IPS-15b (cell line): ENCODE measurements at regions not wholly inside any gene's neighbourhood (a gene's known extent, or its start where the extent isn't known, plus 50 kb on each side); places are given as distances from the start of the nearest gene placed in this dataset.

Experiments used
- H3K27me3 ChIP-seq: one replicate; pipeline ENCODE4 v1.6.1; 2013; ENCODE audit warnings: low read length; ENCODE audit not compliant: control insufficient read depth, insufficient read depth
- H3K36me3 ChIP-seq: one replicate; pipeline ENCODE4 v1.6.1; 2013; ENCODE audit warnings: low read length; ENCODE audit not compliant: control insufficient read depth, insufficient read depth
- H3K4me1 ChIP-seq: one replicate; pipeline ENCODE4 v1.6.1; 2013; ENCODE audit warnings: mild to moderate bottlenecking, low read length; ENCODE audit not compliant: control insufficient read depth, insufficient read depth
- H3K4me3 ChIP-seq: one replicate; pipeline ENCODE4 v1.5.1; 2013; ENCODE audit warnings: low read depth, low read length
- H3K9ac ChIP-seq: one replicate; pipeline ENCODE4 v1.6.1; 2013; ENCODE audit warnings: low read depth, mild to moderate bottlenecking, low read length
- H3K9me3 ChIP-seq: one replicate; pipeline ENCODE4 v1.6.1; 2013; ENCODE audit warnings: mild to moderate bottlenecking, low read length; ENCODE audit not compliant: control insufficient read depth, insufficient read depth

DNA sequence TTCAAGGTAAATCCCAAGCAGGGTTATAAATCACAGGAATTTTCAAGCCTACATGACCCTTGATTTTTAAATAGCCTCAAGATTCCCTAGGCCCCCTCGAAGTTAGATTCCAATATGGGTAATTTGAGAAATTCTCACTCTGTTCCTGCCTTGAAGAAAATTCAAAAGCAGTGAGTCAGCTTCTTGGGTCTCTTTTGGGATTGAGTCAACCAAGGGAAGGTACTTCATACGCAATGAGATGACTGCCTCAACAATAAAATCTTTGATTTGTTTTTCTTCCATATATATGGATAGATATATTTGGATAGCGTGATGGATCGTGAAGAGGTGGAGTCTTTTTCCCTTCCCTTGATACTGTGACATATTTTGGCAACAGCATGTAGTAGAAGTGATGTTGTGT lies 180.4 kb upstream of the ATP2B1 start:
- H3K4me3 ChIP-seq: no peak overlapping the region
- H3K4me1 ChIP-seq: peaks cover 6% of the 10 kb centered on the region
- no peaks in the 10 kb centered on the region for H3K9me3 ChIP-seq
- no peaks in the 10 kb centered on the region for H3K27me3 ChIP-seq
- no peak overlapping the region for H3K9ac ChIP-seq
- H3K36me3 ChIP-seq: no peaks in the 10 kb centered on the region

DNA sequence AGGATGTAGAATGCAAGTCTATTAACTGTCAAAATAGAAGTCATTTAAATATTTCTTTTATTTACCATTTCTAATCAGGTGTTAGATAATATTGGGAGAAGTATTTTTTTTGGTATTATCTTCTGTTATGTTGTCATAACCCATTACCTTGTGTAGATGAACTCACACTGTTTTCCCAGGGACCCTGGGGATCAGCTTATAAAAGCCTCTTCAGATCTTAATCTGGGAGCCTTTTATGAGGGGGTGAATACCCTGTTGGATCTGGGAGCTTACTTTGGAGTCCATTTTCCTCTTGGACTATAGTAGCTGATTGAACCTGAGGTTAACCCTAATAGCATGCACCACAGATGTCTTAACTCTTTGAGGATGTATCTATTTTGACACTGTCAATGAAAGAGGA lies 176.3 kb upstream of the ATP2B1 start:
- no peaks in the 10 kb centered on the region for H3K36me3 ChIP-seq
- H3K9ac ChIP-seq: no peak overlapping the region
- H3K27me3 ChIP-seq: no peaks in the 10 kb centered on the region
- H3K9me3 ChIP-seq: no peaks in the 10 kb centered on the region
- peaks cover 13% of the 10 kb centered on the region for H3K4me1 ChIP-seq
- no peak overlapping the region for H3K4me3 ChIP-seq

DNA sequence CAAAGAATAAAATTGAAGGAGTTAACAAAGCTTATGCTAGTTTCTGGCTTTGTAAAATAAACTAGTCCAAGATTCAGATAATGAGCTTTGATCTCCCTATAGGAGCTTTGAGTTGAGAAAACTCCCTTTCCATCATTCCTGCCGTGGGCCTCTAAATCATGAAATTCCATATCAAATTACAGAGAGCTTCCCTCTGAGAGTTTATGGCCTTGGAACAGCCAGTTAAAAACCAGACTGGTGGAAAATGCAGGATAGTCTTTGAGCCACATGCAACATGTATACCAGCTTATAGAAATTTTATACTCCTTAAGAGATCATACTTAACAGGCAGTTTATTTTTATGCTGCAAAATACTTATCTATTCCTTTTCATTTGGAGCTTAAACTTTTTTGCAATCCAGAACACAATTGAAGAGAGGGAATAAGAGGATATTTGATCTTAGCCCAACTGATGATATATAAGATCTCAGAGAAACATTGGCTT lies 175.8 kb upstream of the ATP2B1 start:
- Histone ChIP-seq H3K4me1 (peaks cover 13% of the 10 kb centered on the region), H3K36me3 (no peaks in the 10 kb centered on the region), H3K9ac (no peak overlapping the region), H3K9me3 (no peaks in the 10 kb centered on the region), H3K4me3 (no peak overlapping the region), H3K27me3 (no peaks in the 10 kb centered on the region)

DNA sequence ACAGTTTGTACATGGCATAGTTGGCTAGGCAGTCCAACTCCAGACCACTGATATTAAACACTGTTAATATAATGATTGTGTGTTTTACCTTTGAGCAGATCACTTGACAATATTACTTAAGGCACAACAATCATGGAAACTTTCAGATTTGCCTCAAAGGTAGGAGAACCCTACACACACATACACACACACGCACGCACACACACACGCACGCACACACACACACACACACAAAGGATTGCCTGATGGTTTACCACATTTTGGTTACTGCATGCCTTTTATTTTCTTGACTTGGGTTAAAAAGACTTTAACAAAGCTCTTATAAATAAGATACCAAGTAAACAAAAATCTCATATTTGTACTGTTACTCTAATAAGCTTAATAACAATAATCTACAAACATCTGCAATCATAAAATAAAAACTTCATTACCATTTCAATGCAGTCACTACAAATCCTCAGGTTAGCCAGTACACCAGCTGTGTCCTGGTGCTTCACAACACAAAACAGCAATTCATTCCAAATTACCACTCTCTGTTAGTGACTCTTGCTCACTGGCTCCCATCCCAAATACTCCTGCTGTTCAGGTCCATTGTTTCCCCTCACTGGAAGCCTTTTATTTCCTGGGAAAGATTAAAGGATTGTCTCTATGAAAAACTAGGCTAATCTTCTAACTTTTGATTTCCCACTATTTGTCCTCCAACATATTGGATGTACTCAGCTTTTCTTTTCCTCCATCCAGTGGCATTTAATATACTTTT lies 175.2 kb upstream of the ATP2B1 start:
- Histone ChIP-seq H3K4me3 (no peak overlapping the region), H3K4me1 (peaks cover 13% of the 10 kb centered on the region), H3K36me3 (no peaks in the 10 kb centered on the region), H3K9me3 (no peaks in the 10 kb centered on the region), H3K9ac (no peak overlapping the region), H3K27me3 (no peaks in the 10 kb centered on the region)

DNA sequence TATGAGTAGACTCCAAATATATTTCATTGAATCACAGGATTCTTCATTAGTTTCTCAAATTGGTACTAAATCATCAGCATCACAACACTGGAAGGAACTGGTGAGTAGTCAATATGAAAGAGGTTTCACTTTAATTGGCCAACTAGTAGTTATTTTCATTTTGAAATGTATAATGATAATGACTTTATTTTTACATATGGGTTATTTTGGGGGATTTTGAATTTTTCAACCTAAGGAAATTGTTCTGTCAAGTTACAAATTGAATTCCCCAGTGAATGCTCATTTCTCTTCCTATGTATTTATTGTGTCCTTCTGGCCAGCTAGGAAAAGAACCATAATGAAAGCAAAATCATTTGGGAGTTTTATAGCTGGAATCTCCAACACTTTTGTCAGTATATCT lies 174.2 kb upstream of the ATP2B1 start:
- Histone ChIP-seq H3K4me3 (no peak overlapping the region), H3K4me1 (peaks cover 13% of the 10 kb centered on the region), H3K9ac (no peak overlapping the region), H3K27me3 (no peaks in the 10 kb centered on the region), H3K36me3 (no peaks in the 10 kb centered on the region), H3K9me3 (no peaks in the 10 kb centered on the region)

DNA sequence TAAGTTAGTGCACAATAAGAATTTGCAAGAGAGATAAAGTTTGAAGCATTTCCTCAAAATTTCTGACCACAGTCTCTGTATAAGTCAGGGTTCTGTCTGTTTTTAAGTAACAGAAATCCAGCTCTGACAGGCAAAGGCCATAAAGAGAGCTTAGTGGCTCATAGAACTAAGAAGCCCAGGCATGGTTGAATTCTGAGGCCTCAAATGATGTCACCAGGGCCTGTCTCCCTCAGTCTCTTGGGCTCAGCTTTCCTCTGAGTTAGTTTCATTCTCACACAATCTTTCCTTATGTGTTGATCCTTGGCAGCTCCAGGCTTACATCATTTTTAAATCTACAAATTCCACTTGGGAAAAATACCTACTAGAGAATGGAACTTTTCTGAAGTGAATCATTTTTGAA lies 173.4 kb upstream of the ATP2B1 start:
- H3K4me1 ChIP-seq: peaks cover 13% of the 10 kb centered on the region
- no peaks in the 10 kb centered on the region for H3K36me3 ChIP-seq
- H3K27me3 ChIP-seq: no peaks in the 10 kb centered on the region
- no peaks in the 10 kb centered on the region for H3K9me3 ChIP-seq
- H3K9ac ChIP-seq: no peak overlapping the region
- no peak overlapping the region for H3K4me3 ChIP-seq

DNA sequence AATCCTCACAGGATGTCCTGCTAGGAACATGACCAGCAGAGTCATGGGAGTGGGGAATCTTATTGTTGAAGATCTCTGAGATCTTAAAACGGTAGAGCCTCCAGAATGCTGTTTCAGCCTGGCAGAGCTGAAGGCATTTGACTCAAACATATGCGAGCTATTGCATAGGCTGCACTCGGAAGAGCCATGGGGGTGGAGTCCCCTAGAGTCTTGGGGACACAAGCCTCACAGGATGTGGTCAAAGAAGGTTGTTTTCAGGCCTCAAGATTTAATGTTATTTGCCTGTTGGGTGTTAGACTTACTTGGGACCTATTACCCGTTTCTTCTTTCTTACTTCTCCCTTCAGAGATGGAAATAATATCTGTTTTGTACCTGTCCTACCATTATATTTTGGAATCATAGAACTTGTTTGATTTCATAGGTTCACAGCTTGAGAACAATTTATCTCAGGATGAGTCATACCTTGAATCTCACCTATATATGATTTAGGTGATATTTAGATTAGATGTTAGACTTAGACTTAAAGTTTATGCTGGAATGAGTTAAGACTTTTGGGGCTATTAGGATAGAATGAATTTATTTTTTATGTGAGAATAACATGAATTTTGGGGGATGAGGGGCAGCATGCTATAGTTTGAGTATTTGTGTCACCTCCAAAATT lies 172.2 kb upstream of the ATP2B1 start:
- Histone ChIP-seq H3K4me1 (peaks cover 13% of the 10 kb centered on the region), H3K4me3 (no peak overlapping the region), H3K27me3 (no peaks in the 10 kb centered on the region), H3K36me3 (no peaks in the 10 kb centered on the region), H3K9me3 (no peaks in the 10 kb centered on the region), H3K9ac (no peak overlapping the region)

DNA sequence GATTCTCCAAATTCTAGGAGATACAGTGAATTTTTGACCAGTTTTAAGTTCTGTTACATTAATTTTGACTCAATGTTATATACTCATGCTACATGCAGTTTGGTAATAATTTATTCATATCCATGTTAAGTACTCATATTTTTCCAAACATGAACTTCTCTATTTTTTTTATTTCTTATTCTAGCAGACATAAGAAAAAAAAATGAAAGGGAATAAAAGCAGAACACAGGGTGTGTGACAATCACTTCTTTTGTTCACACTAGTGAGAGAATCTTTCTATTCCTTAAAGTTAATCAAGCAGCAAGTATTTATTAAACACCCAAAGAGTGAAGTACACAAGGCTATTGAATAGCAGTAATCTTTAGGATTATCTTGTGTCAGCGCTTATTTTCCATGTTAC lies 171.1 kb upstream of the ATP2B1 start:
- Histone ChIP-seq H3K9me3 (no peaks in the 10 kb centered on the region), H3K27me3 (no peaks in the 10 kb centered on the region), H3K36me3 (no peaks in the 10 kb centered on the region), H3K4me1 (peaks cover 13% of the 10 kb centered on the region), H3K9ac (no peak overlapping the region), H3K4me3 (no peak overlapping the region)

DNA sequence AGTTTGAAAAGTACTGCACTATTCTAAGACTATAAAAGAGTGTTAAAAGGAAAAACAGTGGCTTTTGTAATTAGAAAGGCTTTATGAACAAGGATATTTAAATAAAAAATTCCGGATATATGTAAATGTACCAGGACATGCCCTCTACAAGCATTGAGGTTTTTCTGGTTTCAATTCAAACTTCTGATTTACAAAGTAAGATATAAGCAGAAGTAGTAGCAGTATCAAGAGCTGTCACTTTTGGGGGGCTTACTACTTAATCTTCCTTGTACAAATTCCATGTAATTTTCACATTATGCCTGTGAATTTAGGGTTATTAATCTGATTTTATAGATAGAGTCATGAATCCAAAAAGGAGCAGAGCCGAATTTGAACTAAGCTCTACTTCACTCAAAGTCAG lies 170.3 kb upstream of the ATP2B1 start:
- Histone ChIP-seq H3K27me3 (no peaks in the 10 kb centered on the region), H3K4me3 (no peak overlapping the region), H3K9ac (no peak overlapping the region), H3K36me3 (no peaks in the 10 kb centered on the region), H3K4me1 (peaks cover 7% of the 10 kb centered on the region), H3K9me3 (no peaks in the 10 kb centered on the region)

DNA sequence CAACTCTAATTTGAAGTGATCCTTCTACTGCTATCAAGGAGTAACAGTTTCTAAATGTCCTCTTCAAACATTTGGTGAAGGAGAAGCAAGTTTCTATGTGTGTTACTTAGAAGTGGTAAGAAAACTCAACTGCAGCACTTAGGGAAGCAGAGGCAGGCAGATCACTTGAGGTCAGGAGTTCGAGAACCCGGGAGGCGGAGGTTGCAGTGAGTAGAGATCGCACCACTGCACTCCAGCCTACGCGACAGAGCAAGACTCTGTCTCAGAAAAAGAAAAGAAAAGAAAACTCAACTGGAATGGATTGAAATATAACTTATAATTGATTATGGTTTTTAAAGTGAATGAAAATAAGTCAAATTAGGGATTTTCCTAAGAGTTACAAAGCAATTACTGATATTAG lies 169.7 kb upstream of the ATP2B1 start:
- peaks cover 5% of the 10 kb centered on the region for H3K4me1 ChIP-seq
- H3K9ac ChIP-seq: no peak overlapping the region
- H3K4me3 ChIP-seq: no peak overlapping the region
- no peaks in the 10 kb centered on the region for H3K27me3 ChIP-seq
- no peaks in the 10 kb centered on the region for H3K9me3 ChIP-seq
- no peaks in the 10 kb centered on the region for H3K36me3 ChIP-seq

DNA sequence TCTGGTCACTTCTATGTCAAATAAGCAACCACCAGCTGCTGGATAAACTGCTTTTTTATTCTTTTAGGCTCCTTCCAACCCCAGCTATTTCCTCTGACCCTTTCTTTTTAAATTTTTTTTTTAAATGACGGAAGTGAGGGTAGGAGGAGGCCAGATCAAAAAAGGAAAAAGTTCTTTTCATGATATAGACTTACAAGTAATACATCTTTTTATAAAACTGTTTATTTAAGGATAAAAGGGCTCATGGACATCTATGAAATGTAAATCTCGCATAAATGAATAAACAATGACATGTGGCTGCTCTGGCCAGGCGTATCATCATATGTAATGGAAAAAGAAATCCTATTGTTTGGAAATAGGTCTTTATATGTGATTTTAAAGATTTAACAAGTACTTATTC lies 169.0 kb upstream of the ATP2B1 start:
- Histone ChIP-seq H3K9me3 (no peaks in the 10 kb centered on the region), H3K36me3 (no peaks in the 10 kb centered on the region), H3K4me3 (no peak overlapping the region), H3K27me3 (no peaks in the 10 kb centered on the region), H3K4me1 (no peaks in the 10 kb centered on the region), H3K9ac (no peak overlapping the region)

DNA sequence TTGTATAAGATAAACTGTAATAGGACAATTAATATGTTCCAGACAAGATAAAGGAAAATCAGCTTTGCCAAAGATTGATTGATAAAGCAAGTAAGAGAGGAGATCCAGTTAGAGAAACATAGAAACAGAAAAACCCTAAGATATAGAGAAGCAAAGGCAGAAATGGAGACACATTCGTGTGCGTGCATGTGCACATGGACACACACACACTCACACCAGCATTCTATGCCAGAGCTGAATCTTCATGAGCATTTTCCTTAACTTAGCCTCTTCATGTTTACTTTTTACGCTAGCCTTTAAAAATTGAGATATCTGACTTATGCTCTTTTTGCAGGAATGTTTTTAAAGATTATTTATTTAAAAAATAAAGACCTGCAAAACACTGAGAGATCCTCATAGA lies 168.5 kb upstream of the ATP2B1 start:
- no peaks in the 10 kb centered on the region for H3K9me3 ChIP-seq
- no peak overlapping the region for H3K4me3 ChIP-seq
- H3K4me1 ChIP-seq: no peaks in the 10 kb centered on the region
- H3K9ac ChIP-seq: no peak overlapping the region
- H3K36me3 ChIP-seq: no peaks in the 10 kb centered on the region
- no peaks in the 10 kb centered on the region for H3K27me3 ChIP-seq
